Mesendoderm (in vitro differentiated cells): ENCODE measurements at regions not wholly inside any gene's neighbourhood (a gene's known extent, or its start where the extent isn't known, plus 50 kb on each side); places are given as distances from the start of the nearest gene placed in this dataset.

ENCODE experiments used
- DNase-seq: peaks from one replicate; pipeline ENCODE4 v3.0.0; 2013
- H2AK5ac ChIP-seq: 2 replicates; pipeline ENCODE4 v1.6.1; 2013; ENCODE audit warnings: low read length, inconsistent platforms
- H2BK120ac ChIP-seq: 2 replicates; pipeline ENCODE4 v1.6.1; 2013; ENCODE audit warnings: low read depth, mild to moderate bottlenecking, low read length, moderate library complexity, mixed read lengths
- H2BK15ac ChIP-seq: replicated peaks from 2 replicates; pipeline ENCODE4 v1.6.1; 2013; ENCODE audit warnings: low read depth, mild to moderate bottlenecking, moderate library complexity
- H2BK5ac ChIP-seq: 2 replicates; pipeline ENCODE4 v1.6.1; 2013; ENCODE audit warnings: low read length, inconsistent platforms
- H3K18ac ChIP-seq: 2 replicates; pipeline ENCODE4 v1.6.1; 2013; ENCODE audit warnings: mild to moderate bottlenecking, low read length, mixed read lengths
- H3K23ac ChIP-seq: one replicate; pipeline ENCODE4 v1.6.1; 2013; ENCODE audit warnings: low read length
- H3K27ac ChIP-seq: 2 replicates; pipeline ENCODE4 v1.5.1; 2013; ENCODE audit warnings: low read depth, mild to moderate bottlenecking, inconsistent platforms, low read length, moderate library complexity
- H3K27me3 ChIP-seq: 2 replicates; pipeline ENCODE4 v1.6.1; 2013; ENCODE audit warnings: low read length, control low read depth, mild to moderate bottlenecking, inconsistent platforms; ENCODE audit not compliant: insufficient read depth, poor library complexity
- H3K36me3 ChIP-seq: 2 replicates; pipeline ENCODE4 v1.6.1; 2013; ENCODE audit warnings: low read length, inconsistent platforms; ENCODE audit not compliant: control insufficient read depth, insufficient read depth
- H3K4ac ChIP-seq: one replicate; pipeline ENCODE4 v1.6.1; 2013; ENCODE audit warnings: low read depth, mild to moderate bottlenecking, low read length, moderate library complexity
- H3K4me1 ChIP-seq: 2 replicates; pipeline ENCODE4 v1.6.1; 2013; ENCODE audit warnings: low read depth, low read length, inconsistent platforms; ENCODE audit not compliant: control insufficient read depth
- H3K4me2 ChIP-seq: 2 replicates; pipeline ENCODE4 v1.6.1; 2013; ENCODE audit warnings: low read length
- H3K4me3 ChIP-seq: 2 replicates; pipeline ENCODE4 v1.5.1; 2013; ENCODE audit warnings: mild to moderate bottlenecking, low read length
- H3K56ac ChIP-seq: one replicate; pipeline ENCODE4 v1.6.1; 2013; ENCODE audit warnings: low read length
- H3K79me1 ChIP-seq: 2 replicates; pipeline ENCODE4 v1.6.1; 2013; ENCODE audit warnings: low read length, inconsistent platforms
- H3K79me2 ChIP-seq: 2 replicates; pipeline ENCODE4 v1.6.1; 2013; ENCODE audit warnings: mild to moderate bottlenecking, low read length; ENCODE audit not compliant: control insufficient read depth, insufficient read depth
- H3K9ac ChIP-seq: 2 replicates; pipeline ENCODE4 v1.6.1; 2013; ENCODE audit warnings: low read length, inconsistent platforms
- H4K5ac ChIP-seq: one replicate; pipeline ENCODE4 v1.6.1; 2013; ENCODE audit warnings: low read length
- H4K8ac ChIP-seq: one replicate; pipeline ENCODE4 v1.6.1; 2013; ENCODE audit warnings: low read depth, mild to moderate bottlenecking, control low read depth, low read length, moderate library complexity
- WGBS: extraction: QIAGEN DNeasy Blood & Tissue Kit; methylation state at CpG from one replicate; pipeline ENCODE4 v1.1.7; 2013; ENCODE audit warnings: low lambda C conversion rate, missing lambda C conversion rate; ENCODE audit not compliant: insufficient coverage; ENCODE audit errors: extremely low coverage; 5-methylcytosine and 5-hydroxymethylcytosine counted together

- H4K8ac ChIP-seq = no peak overlapping the region
- no peak overlapping the region for H3K9ac ChIP-seq
- DNase-seq = no peak
- no peak overlapping the region for H2BK5ac ChIP-seq
- no peak overlapping the region for H3K4me2 ChIP-seq
- H4K5ac ChIP-seq = no peak overlapping the region
- H3K4me1 ChIP-seq = no peaks in the 10 kb centered on the region
- no peak overlapping the region for H3K56ac ChIP-seq
- no peak overlapping the region for H3K23ac ChIP-seq
- H3K36me3 ChIP-seq = no peaks in the 10 kb centered on the region
- H3K18ac ChIP-seq = no peak overlapping the region
- H3K27me3 ChIP-seq = no peaks in the 10 kb centered on the region
- no peak overlapping the region for H3K4ac ChIP-seq
- H2AK5ac ChIP-seq = no peak overlapping the region
- no peaks in the 10 kb centered on the region for H3K79me1 ChIP-seq
- H3K27ac ChIP-seq = no peak overlapping the region
- no peak overlapping the region for H3K4me3 ChIP-seq
- no peaks in the 10 kb centered on the region for H3K79me2 ChIP-seq
- no peak overlapping the region for H2BK120ac ChIP-seq
- no peak overlapping the region for H2BK15ac ChIP-seq
These were observed 79.5 kb upstream of the HIVEP3 start for GRCh38 chr1:41998250-41998649.

GRCh38 chr1:41997153-41997552 lies 78.4 kb upstream of the HIVEP3 start:
- Histone ChIP-seq H3K56ac (no peak overlapping the region), H4K8ac (no peak overlapping the region), H3K23ac (no peak overlapping the region), H3K18ac (no peak overlapping the region), H2BK120ac (no peak overlapping the region), H2AK5ac (no peak overlapping the region), H3K4me1 (no peaks in the 10 kb centered on the region), H3K27me3 (no peaks in the 10 kb centered on the region), H3K36me3 (no peaks in the 10 kb centered on the region), H3K79me1 (no peaks in the 10 kb centered on the region), H3K4ac (no peak overlapping the region), H2BK5ac (no peak overlapping the region), H3K79me2 (no peaks in the 10 kb centered on the region), H2BK15ac (no peak overlapping the region), H3K9ac (no peak overlapping the region), H4K5ac (no peak overlapping the region), H3K4me2 (no peak overlapping the region), H3K27ac (no peak overlapping the region), H3K4me3 (no peak overlapping the region)
- WGBS = no CpG with 5 or more reads among the region's 5 CpGs
- no peak for DNase-seq

- no peak overlapping the region for H2AK5ac ChIP-seq
- no peak overlapping the region for H3K23ac ChIP-seq
- H4K8ac ChIP-seq = no peak overlapping the region
- H3K9ac ChIP-seq = no peak overlapping the region
- H3K27me3 ChIP-seq = no peaks in the 10 kb centered on the region
- no peak overlapping the region for H3K4me2 ChIP-seq
- no peak overlapping the region for H2BK120ac ChIP-seq
- no peak overlapping the region for H3K18ac ChIP-seq
- no CpG with 5 or more reads among the region's 1 CpG for WGBS
- H4K5ac ChIP-seq = no peak overlapping the region
- no peaks in the 10 kb centered on the region for H3K4me1 ChIP-seq
- H3K4ac ChIP-seq = no peak overlapping the region
- H3K79me2 ChIP-seq = no peaks in the 10 kb centered on the region
- no peak overlapping the region for H2BK15ac ChIP-seq
- no peak overlapping the region for H3K27ac ChIP-seq
- no peaks in the 10 kb centered on the region for H3K79me1 ChIP-seq
- no peak for DNase-seq
- no peak overlapping the region for H3K56ac ChIP-seq
- H3K36me3 ChIP-seq = no peaks in the 10 kb centered on the region
- H2BK5ac ChIP-seq = no peak overlapping the region
- H3K4me3 ChIP-seq = no peak overlapping the region
These were observed 76.9 kb upstream of the HIVEP3 start for GRCh38 chr1:41995441-41996130.

GRCh38 chr1:41994195-41994894 lies 75.6 kb upstream of the HIVEP3 start:
- H2AK5ac ChIP-seq = no peak overlapping the region
- no CpG with 5 or more reads among the region's 5 CpGs for WGBS
- no peak overlapping the region for H3K4ac ChIP-seq
- no peak overlapping the region for H3K9ac ChIP-seq
- no peaks in the 10 kb centered on the region for H3K27me3 ChIP-seq
- H4K8ac ChIP-seq = no peak overlapping the region
- H3K4me1 ChIP-seq = no peaks in the 10 kb centered on the region
- no peak overlapping the region for H3K4me3 ChIP-seq
- no peaks in the 10 kb centered on the region for H3K79me1 ChIP-seq
- H3K56ac ChIP-seq = no peak overlapping the region
- H2BK15ac ChIP-seq = no peak overlapping the region
- H2BK5ac ChIP-seq = no peak overlapping the region
- no peak overlapping the region for H3K4me2 ChIP-seq
- no peak overlapping the region for H4K5ac ChIP-seq
- H2BK120ac ChIP-seq = no peak overlapping the region
- no peak overlapping the region for H3K27ac ChIP-seq
- H3K36me3 ChIP-seq = no peaks in the 10 kb centered on the region
- H3K79me2 ChIP-seq = no peaks in the 10 kb centered on the region
- DNase-seq = no peak
- H3K18ac ChIP-seq = no peak overlapping the region
- H3K23ac ChIP-seq = no peak overlapping the region

GRCh38 chr1:41983451-41983850 lies 64.7 kb upstream of the HIVEP3 start:
- no peak overlapping the region for H3K4me2 ChIP-seq
- H3K23ac ChIP-seq = no peak overlapping the region
- no peak for DNase-seq
- no peaks in the 10 kb centered on the region for H3K79me1 ChIP-seq
- no peak overlapping the region for H4K8ac ChIP-seq
- no peak overlapping the region for H2AK5ac ChIP-seq
- H3K4me1 ChIP-seq = no peaks in the 10 kb centered on the region
- no peak overlapping the region for H2BK5ac ChIP-seq
- H3K27ac ChIP-seq = no peak overlapping the region
- H4K5ac ChIP-seq = no peak overlapping the region
- H3K56ac ChIP-seq = no peak overlapping the region
- H3K79me2 ChIP-seq = no peaks in the 10 kb centered on the region
- H2BK15ac ChIP-seq = no peak overlapping the region
- no peak overlapping the region for H3K4ac ChIP-seq
- H2BK120ac ChIP-seq = no peak overlapping the region
- H3K9ac ChIP-seq = no peak overlapping the region
- H3K18ac ChIP-seq = no peak overlapping the region
- no peaks in the 10 kb centered on the region for H3K36me3 ChIP-seq
- no peaks in the 10 kb centered on the region for H3K27me3 ChIP-seq
- no CpG with 5 or more reads among the region's 3 CpGs for WGBS
- H3K4me3 ChIP-seq = no peak overlapping the region

- H3K79me2 ChIP-seq = no peaks in the 10 kb centered on the region
- H3K56ac ChIP-seq = no peak overlapping the region
- H3K27me3 ChIP-seq = no peaks in the 10 kb centered on the region
- H3K9ac ChIP-seq = no peak overlapping the region
- H3K4ac ChIP-seq = no peak overlapping the region
- no peak overlapping the region for H2AK5ac ChIP-seq
- DNase-seq = no peak
- no peaks in the 10 kb centered on the region for H3K79me1 ChIP-seq
- no peak overlapping the region for H3K18ac ChIP-seq
- no peak overlapping the region for H2BK120ac ChIP-seq
- no peak overlapping the region for H3K23ac ChIP-seq
- H3K4me1 ChIP-seq = no peaks in the 10 kb centered on the region
- no peak overlapping the region for H3K27ac ChIP-seq
- H2BK5ac ChIP-seq = no peak overlapping the region
- no peak overlapping the region for H4K5ac ChIP-seq
- no peak overlapping the region for H3K4me2 ChIP-seq
- H3K4me3 ChIP-seq = no peak overlapping the region
- H2BK15ac ChIP-seq = no peak overlapping the region
- H3K36me3 ChIP-seq = no peaks in the 10 kb centered on the region
- H4K8ac ChIP-seq = no peak overlapping the region
- no CpG with 5 or more reads among the region's 3 CpGs for WGBS
These were observed 63.1 kb upstream of the HIVEP3 start for GRCh38 chr1:41981796-41982195.
